NT2/D1 (cell line): ENCODE measurements at regions not wholly inside any gene's neighbourhood (a gene's known extent, or its start where the extent isn't known, plus 50 kb on each side); places are given as distances from the start of the nearest gene placed in this dataset.

Experiments
- DNase-seq: peaks from one replicate; pipeline ENCODE4 v3.0.0-alpha.2; 2011; ENCODE audit warnings: low read depth, low spot score
- H3K27me3 ChIP-seq: 2 replicates; pipeline ENCODE4 v1.6.0; 2011; ENCODE audit warnings: mild to moderate bottlenecking; ENCODE audit not compliant: insufficient read length, insufficient read depth
- H3K36me3 ChIP-seq: 2 replicates; pipeline ENCODE4 v1.6.1; 2011; ENCODE audit warnings: mild to moderate bottlenecking, low read length, mixed read lengths; ENCODE audit not compliant: insufficient read depth, insufficient read length
- H3K4me1 ChIP-seq: 2 replicates; pipeline ENCODE4 v1.5.1; 2011; ENCODE audit not compliant: insufficient read depth, insufficient read length
- H3K4me3 ChIP-seq: 2 replicates; pipeline ENCODE4 v1.5.1; 2011; ENCODE audit warnings: low read depth; ENCODE audit not compliant: insufficient read length
- H3K9ac ChIP-seq: 2 replicates; pipeline ENCODE4 v1.6.0; 2011; ENCODE audit warnings: low read depth; ENCODE audit not compliant: insufficient read length
- H3K9me3 ChIP-seq: 2 replicates; pipeline ENCODE4 v1.5.1; 2011; ENCODE audit warnings: mild to moderate bottlenecking, low read length; ENCODE audit not compliant: insufficient read depth
- SUZ12 ChIP-seq: IDR thresholded peaks from 2 replicates; pipeline ENCODE4 v1.6.1; 2011; ENCODE audit not compliant: insufficient read length, insufficient read depth; ENCODE audit errors: extremely low read depth
- YY1 ChIP-seq: IDR thresholded peaks from 2 replicates; pipeline ENCODE4 v1.6.1; 2011; ENCODE audit not compliant: insufficient read length, insufficient read depth
- ZNF274 ChIP-seq: IDR thresholded peaks from 2 replicates; pipeline ENCODE4 v1.6.1; 2011; ENCODE audit warnings: mild to moderate bottlenecking, low read depth, low read length

DNA sequence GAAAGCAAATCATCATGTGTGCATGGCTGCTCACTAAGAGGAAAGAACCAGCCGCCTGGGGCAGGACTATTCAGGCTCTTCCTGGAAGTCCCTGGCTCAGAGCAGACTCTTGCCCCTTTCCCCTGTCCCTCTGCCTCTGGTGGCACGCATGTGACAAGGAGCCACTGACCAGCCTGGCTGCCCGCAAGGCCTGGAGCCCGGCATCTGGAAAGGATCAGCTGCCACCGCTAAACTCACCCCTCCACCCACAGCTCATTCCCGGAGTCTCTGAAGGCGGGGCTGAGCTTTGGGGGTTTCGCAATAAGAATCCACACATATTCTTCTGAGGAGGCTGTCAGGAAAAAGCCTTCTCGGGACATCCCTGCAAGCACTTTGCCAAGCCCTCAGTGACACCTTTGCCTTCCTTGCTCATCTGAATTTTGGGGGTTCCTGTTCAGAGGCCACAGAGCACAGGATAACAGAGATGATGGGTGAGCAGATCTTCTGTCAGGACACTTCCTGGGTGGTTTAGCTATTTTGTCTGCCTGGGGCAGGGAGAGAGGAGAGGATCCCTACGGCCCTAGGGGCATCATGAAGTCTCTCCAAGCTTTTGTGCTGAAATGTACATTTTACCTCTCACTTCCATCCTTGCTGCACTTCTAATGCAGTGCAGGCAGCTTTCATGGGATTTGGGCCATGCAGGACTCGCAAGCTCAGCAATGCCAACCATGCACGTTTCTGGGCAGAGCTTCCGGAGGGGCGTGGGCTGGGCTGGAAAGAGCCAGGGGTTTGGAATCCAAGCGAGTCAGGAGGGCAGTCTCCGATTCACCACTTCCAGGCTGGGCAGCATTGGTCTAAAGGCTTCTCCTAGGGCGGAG lies 124.8 kb upstream of the MAP1LC3B2 start:
- H3K9ac ChIP-seq, result peak overlapping the region; percentile 79
- no peak for DNase-seq
- H3K36me3 ChIP-seq, result no peaks in the 10 kb centered on the region
- H3K9me3 ChIP-seq, result peaks cover 5% of the 10 kb centered on the region; the same call in 1 of the 2 replicates
- no peaks in the 10 kb centered on the region for H3K27me3 ChIP-seq
- H3K4me3 ChIP-seq, result peak overlapping the region; percentile 49
- TF ChIP-seq ZNF274 (no peak), SUZ12 (no peak), YY1 (no peak)
- peaks cover 18% of the 10 kb centered on the region for H3K4me1 ChIP-seq

DNA sequence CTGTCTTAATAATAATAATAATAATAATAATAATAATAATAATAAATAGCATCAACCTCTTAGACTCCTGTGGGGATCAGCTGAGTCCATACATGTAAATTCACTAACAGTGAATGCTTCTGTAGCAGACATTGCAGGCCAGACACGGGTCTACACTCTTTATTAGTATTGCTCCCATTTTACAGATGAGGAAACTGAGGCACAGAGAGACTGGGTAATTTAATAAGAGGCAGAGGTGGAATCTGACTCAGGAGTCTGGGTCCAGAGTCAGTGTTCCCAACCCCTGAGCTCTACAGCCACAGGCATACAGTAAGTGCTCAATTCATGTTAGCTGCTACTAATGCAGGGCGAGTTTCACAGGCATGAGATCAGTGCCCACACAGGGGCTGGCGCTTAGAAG lies 123.2 kb upstream of the MAP1LC3B2 start:
- H3K36me3 ChIP-seq, result no peaks in the 10 kb centered on the region
- DNase-seq, result no peak
- H3K4me3 ChIP-seq, result no peak overlapping the region
- TF ChIP-seq YY1 (no peak), SUZ12 (no peak), ZNF274 (no peak)
- H3K4me1 ChIP-seq, result peaks cover 17% of the 10 kb centered on the region
- peaks cover 5% of the 10 kb centered on the region; the same call in 1 of the 2 replicates for H3K9me3 ChIP-seq
- H3K27me3 ChIP-seq, result no peaks in the 10 kb centered on the region
- no peak overlapping the region for H3K9ac ChIP-seq

DNA sequence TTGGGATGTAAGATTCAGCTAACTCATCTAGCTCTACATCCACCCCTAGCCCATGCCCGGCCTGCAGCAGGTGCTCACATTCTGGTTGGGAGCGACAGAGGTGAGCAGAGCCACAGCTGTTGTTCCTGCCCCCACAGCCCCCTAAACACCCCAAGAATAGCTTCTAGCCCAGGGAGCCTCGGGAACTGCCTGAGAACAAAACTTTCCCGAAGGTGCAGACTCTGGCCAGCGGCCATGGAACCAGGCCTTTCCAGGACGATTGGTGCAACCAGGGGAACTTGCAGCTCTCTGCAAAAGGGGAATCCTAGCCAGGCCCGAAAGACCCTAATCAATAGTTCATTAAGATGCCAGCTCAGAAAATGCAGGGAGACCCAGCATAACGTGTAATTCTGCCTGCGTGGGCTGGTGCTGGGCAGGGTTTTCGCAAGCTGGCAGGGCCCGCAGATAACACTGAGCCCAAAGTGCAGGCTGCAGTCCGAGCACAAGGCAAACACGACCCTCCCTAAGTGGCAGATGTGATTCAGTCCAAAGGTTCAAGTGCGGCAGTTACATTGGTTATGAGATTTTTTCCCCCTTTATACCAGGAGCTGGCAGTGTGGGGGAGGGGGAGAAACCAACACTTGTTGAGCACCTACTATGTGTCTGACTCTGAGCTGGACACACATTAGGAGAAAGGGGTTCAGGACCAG lies 122.5 kb upstream of the MAP1LC3B2 start:
- H3K36me3 ChIP-seq, result no peaks in the 10 kb centered on the region
- no peak overlapping the region for H3K4me3 ChIP-seq
- no peak for DNase-seq
- no peak overlapping the region for H3K9ac ChIP-seq
- H3K9me3 ChIP-seq, result peaks cover 5% of the 10 kb centered on the region; the same call in 1 of the 2 replicates
- peaks cover 10% of the 10 kb centered on the region for H3K4me1 ChIP-seq
- TF ChIP-seq SUZ12 (no peak), YY1 (no peak), ZNF274 (no peak)
- H3K27me3 ChIP-seq, result no peaks in the 10 kb centered on the region

DNA sequence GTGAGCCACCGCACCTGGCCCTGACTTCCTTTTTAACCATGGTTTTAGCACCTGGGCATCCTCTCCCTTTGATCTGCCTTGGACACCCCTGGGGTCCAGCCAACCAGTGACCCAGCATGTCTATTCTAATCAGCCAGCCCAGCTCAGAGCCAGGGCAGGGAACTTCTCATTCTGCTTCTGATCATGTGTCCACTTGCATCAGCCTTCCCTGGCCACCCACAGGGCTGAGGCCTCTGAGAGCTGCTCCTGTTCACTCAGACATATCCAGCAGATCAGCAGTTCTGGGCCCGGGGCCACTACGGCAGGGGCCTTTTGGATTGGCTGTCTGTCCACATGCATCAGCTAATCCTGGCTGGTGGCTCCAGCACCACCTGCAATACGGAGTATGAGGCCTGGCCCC lies 117.9 kb upstream of the MAP1LC3B2 start:
- TF ChIP-seq SUZ12 (no peak), ZNF274 (no peak), YY1 (no peak)
- DNase-seq, result no peak
- H3K9me3 ChIP-seq, result no peaks in the 10 kb centered on the region
- no peaks in the 10 kb centered on the region for H3K4me1 ChIP-seq
- H3K27me3 ChIP-seq, result no peaks in the 10 kb centered on the region
- H3K4me3 ChIP-seq, result no peak overlapping the region
- H3K36me3 ChIP-seq, result no peaks in the 10 kb centered on the region
- H3K9ac ChIP-seq, result no peak overlapping the region

DNA sequence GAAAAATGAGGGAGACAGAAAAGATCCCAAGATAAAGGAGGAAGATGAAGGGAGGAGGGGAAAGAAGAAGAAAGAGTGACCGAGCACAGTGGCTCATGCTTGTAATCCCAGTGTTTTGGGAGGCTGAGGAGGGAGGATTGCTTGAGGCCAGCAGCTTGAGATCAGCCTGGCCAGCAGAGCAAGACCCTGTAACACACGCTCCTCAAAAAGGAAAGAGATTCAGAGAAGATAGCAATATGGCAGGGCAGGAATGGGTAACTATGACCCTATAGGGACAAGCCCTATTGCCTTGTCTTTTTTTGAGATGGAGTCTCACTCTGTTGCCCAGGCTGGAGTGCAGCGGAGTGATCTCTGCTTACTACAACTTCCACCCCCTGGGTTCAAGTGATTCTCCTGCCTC lies 116.9 kb upstream of the MAP1LC3B2 start:
- H3K9me3 ChIP-seq, result no peaks in the 10 kb centered on the region
- no peaks in the 10 kb centered on the region for H3K27me3 ChIP-seq
- no peak for DNase-seq
- H3K36me3 ChIP-seq, result no peaks in the 10 kb centered on the region
- H3K4me3 ChIP-seq, result no peak overlapping the region
- H3K4me1 ChIP-seq, result no peaks in the 10 kb centered on the region
- TF ChIP-seq YY1 (no peak), SUZ12 (no peak), ZNF274 (no peak)
- H3K9ac ChIP-seq, result no peak overlapping the region

DNA sequence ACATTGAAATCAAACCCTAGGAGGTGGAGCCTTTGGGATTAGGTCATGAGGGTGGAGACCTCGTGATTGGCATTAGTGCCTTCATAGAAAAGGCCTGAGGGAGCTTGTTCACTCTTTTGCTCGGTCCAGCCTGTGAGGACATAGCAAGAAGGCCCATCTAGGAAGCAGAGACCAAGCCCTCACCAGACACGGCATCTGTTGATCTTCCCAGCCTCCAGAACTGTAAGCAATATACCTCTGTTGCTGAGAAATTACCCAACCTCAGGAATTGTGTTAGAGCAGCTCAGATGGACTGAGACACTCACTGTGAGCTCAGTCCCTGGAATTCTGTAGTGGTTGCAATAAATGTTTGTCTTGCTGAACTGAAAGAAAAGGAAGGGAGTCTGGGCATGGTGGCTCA lies 116.2 kb upstream of the MAP1LC3B2 start:
- no peaks in the 10 kb centered on the region for H3K9me3 ChIP-seq
- H3K27me3 ChIP-seq, result no peaks in the 10 kb centered on the region
- no peak overlapping the region for H3K9ac ChIP-seq
- TF ChIP-seq YY1 (no peak), ZNF274 (no peak), SUZ12 (no peak)
- no peaks in the 10 kb centered on the region for H3K36me3 ChIP-seq
- no peak overlapping the region for H3K4me3 ChIP-seq
- no peaks in the 10 kb centered on the region for H3K4me1 ChIP-seq
- DNase-seq, result no peak

DNA sequence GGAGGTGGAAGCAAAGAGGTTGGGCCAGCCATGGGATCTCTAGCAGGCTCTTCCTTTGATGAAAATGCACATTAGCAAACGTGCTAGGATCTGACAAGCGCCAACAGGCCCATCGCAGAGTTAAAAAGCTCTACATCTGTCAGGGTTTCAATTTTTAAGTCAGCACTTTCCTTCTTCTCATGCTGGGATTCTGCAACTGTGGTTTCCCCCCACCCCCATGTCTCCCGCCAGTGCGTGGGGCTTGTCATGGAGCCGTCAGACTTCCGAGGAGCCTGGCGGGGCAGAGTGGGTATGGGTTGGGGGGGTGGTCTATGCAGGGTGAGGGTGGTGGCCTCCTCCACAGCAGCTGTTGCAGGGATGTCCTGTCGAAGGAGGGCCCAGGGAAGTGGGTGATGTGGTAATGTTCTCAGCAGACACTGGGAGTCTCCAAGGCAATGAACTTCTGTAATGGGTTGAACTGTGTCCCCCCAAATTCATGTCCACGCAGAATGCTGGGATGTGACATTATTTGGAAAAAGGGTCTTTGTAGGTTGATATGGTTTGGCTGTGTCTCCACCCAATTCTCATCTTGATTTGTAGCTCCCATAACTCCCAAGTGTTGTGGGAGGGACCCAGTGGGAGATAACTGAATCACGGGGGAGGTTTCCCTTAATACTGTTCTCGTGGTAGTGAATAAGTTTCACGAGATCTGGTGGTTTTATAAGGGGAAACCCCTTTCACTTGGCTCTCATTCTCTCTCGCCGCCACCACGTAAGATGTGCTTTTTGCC lies 115.2 kb upstream of the MAP1LC3B2 start:
- no peak for TF ChIP-seq SUZ12
- TF ChIP-seq ZNF274, result no peak
- no peak for TF ChIP-seq YY1
- Histone ChIP-seq H3K4me3 (no peak overlapping the region), H3K9ac (no peak overlapping the region), H3K36me3 (no peaks in the 10 kb centered on the region), H3K9me3 (no peaks in the 10 kb centered on the region), H3K27me3 (no peaks in the 10 kb centered on the region), H3K4me1 (no peaks in the 10 kb centered on the region)
- no peak for DNase-seq
